ENCODE measurements at regions not wholly inside any gene's neighbourhood (a gene's known extent, or its start where the extent isn't known, plus 50 kb on each side); places are given as distances from the start of the nearest gene placed in this dataset.

DNA sequence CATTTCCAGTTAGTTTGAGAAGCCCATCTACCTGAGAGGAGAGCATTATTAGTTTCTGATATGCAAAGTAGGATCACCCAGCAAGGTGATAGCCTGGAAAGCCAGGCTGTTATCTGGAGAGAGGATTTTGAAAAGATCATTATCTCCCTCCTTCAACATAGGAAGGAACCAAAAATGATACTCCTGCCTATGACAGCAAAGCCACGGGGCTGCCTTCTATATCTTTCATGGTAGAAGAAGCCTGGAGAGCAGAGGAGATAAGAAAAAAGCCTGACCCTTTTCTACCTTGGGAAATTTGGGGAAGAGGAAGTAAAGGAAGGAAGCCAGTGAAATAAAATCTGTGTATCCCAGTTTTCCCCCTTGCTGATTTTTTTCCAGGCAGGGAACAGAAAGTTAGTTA is 205.5 kb downstream of the MFSD1 start:
- Mint-ChIP-seq H3K27me3 (ENCODE audit: insufficient read depth) (peaks cover 1% of the 10 kb centered on the region; the same call in 1 of the 2 replicates), H3K4me3 (no peak overlapping the region), H3K9me3 (no peaks in the 10 kb centered on the region; the same call in 1 of the 2 replicates), H3K27ac (no peak overlapping the region), H3K36me3 (ENCODE audit: low read depth) (no peaks in the 10 kb centered on the region), H3K4me1 (ENCODE audit: low read depth) (no peaks in the 10 kb centered on the region)
- DNase-seq = no peak
- TF ChIP-seq, protein P1, sequence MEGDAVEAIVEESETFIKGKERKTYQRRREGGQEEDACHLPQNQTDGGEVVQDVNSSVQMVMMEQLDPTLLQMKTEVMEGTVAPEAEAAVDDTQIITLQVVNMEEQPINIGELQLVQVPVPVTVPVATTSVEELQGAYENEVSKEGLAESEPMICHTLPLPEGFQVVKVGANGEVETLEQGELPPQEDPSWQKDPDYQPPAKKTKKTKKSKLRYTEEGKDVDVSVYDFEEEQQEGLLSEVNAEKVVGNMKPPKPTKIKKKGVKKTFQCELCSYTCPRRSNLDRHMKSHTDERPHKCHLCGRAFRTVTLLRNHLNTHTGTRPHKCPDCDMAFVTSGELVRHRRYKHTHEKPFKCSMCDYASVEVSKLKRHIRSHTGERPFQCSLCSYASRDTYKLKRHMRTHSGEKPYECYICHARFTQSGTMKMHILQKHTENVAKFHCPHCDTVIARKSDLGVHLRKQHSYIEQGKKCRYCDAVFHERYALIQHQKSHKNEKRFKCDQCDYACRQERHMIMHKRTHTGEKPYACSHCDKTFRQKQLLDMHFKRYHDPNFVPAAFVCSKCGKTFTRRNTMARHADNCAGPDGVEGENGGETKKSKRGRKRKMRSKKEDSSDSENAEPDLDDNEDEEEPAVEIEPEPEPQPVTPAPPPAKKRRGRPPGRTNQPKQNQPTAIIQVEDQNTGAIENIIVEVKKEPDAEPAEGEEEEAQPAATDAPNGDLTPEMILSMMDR (IDR thresholded peaks at IDR 0.05) = no peak

DNA sequence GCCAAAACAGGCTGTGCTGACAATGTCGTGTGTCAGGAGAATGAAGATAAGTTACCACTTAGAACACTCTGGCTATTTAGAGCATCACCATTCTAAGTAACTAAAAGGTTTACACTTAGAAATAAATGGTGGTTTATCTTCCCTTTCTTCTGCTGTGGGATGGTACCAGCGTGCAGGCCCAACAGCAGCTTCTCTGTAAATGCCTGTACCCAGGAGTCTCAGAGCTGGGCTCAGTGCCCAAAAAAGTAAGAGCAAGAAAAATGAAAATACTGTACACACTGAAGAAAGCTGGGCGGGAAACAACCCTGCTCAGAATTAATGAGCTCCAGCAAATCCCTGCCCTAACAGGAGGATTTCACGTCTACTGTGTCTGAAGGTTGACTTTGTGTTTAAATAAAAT is 206.5 kb downstream of the MFSD1 start:
- Mint-ChIP-seq H3K9me3 (no peaks in the 10 kb centered on the region; the same call in 1 of the 2 replicates), H3K36me3 (ENCODE audit: low read depth) (no peaks in the 10 kb centered on the region), H3K27me3 (ENCODE audit: insufficient read depth) (peaks cover 1% of the 10 kb centered on the region; the same call in 1 of the 2 replicates), H3K27ac (no peak overlapping the region), H3K4me1 (ENCODE audit: low read depth) (no peaks in the 10 kb centered on the region), H3K4me3 (no peak overlapping the region)
- TF ChIP-seq, protein P1 (IDR thresholded peaks at IDR 0.05) = no peak
- no peak for DNase-seq

DNA sequence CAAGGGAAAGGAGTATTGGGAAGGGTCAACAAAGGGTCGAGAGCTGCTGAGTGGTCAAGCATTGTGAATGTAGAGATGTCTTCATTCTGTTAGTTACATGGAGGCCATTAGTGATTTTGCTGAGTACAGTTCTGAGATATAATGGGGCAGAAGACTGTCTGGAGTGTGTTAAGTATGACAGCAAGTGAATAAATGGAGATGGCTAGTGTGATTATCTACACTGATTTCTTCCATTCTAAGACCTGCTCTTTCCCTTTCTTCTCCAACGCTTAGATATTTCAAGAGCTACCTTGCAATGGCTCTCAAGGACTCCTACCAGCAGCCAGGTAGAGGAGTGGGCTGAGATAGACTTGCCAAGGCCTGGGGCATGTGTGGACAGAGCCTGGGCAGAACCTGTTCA is 216.5 kb downstream of the MFSD1 start:
- Mint-ChIP-seq H3K9me3 (peaks cover 4% of the 10 kb centered on the region; the same call in 1 of the 2 replicates), H3K27me3 (ENCODE audit: insufficient read depth) (peaks cover 2% of the 10 kb centered on the region; the same call in 1 of the 2 replicates), H3K4me1 (ENCODE audit: low read depth) (no peaks in the 10 kb centered on the region), H3K36me3 (ENCODE audit: low read depth) (0 out of 2 replicates have a peak, but pooled peaks cover 5% of the 10 kb centered on the region), H3K27ac (no peak overlapping the region), H3K4me3 (no peak overlapping the region)
- DNase-seq = no peak
- TF ChIP-seq, protein P1 (IDR thresholded peaks at IDR 0.05) = no peak

DNA sequence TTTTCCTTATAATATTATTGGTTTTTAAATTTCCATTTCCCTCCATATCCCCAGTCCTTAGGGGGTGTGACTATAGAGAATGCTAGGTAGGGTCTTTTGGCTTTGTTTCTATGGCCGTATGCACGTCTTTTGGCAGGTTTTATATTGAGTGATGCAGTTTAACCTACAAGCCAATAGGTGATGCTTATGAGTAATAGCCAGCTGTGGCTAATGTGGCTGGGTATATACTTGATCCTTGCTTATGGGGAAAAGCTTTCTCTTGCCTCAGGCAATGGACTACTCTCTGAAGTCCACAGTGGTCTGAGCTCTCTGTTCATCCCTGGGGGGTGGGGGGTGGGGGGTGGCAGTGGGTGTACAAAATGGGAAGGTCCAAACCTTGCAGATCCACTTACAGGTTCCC is 223.9 kb downstream of the MFSD1 start:
- H3K9me3 Mint-ChIP-seq = no peaks in the 10 kb centered on the region; the same call in 1 of the 2 replicates
- no peaks in the 10 kb centered on the region; the same call in 1 of the 2 replicates for H3K27me3 Mint-ChIP-seq (ENCODE audit: insufficient read depth)
- no peak overlapping the region for H3K27ac Mint-ChIP-seq
- H3K36me3 Mint-ChIP-seq (ENCODE audit: low read depth) = 0 out of 2 replicates have a peak, but pooled peaks cover 5% of the 10 kb centered on the region
- DNase-seq = no peak
- H3K4me1 Mint-ChIP-seq (ENCODE audit: low read depth) = no peaks in the 10 kb centered on the region
- no peak overlapping the region for H3K4me3 Mint-ChIP-seq
- TF ChIP-seq, protein P1 (IDR thresholded peaks at IDR 0.05) = no peak

DNA sequence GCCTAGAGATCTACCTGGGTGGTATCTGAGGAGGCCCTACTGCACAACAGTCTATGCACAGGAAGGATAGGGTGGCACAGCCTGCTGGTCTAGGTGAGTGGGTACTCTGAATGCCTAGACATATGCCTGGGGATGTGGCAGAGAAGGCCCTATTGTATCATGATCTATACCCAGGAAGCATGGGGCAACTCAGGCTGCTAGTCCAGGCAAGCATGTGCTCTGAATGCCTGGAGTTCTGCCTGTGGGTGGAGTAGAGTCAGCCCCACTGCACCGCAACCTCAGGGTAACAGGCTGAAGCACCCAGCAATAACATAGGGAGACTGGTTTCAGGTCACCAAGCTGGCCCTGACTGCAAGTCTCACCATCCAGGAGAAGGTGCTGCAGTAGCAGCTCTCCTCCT is 224.7 kb downstream of the MFSD1 start:
- no peak for DNase-seq
- H3K4me3 Mint-ChIP-seq = no peak overlapping the region
- TF ChIP-seq, protein P1 (IDR thresholded peaks at IDR 0.05) = no peak
- no peaks in the 10 kb centered on the region; the same call in 1 of the 2 replicates for H3K27me3 Mint-ChIP-seq (ENCODE audit: insufficient read depth)
- H3K36me3 Mint-ChIP-seq (ENCODE audit: low read depth) = 0 out of 2 replicates have a peak, but pooled peaks cover 5% of the 10 kb centered on the region
- no peaks in the 10 kb centered on the region for H3K4me1 Mint-ChIP-seq (ENCODE audit: low read depth)
- no peaks in the 10 kb centered on the region; the same call in 1 of the 2 replicates for H3K9me3 Mint-ChIP-seq
- H3K27ac Mint-ChIP-seq = no peak overlapping the region

Data from HFFc6 (cell line).